ENCODE measurements at regions not wholly inside any gene's neighbourhood (a gene's known extent, or its start where the extent isn't known, plus 50 kb on each side); places are given as distances from the start of the nearest gene placed in this dataset.

GRCh38 chr2:121897335-121897970, 142.0 kb downstream of the TSN start:
- peak; percentile 61 for DNase-seq (ENCODE audit: low read depth, low spot score)

GRCh38 chr2:121898483-121898882, 143.0 kb downstream of the TSN start:
- DNase-seq (ENCODE audit: low read depth, low spot score): no peak

- no peak for DNase-seq (ENCODE audit: low read depth, low spot score)
Observed at GRCh38 chr2:121900391-121900790, 144.9 kb downstream of the TSN start.

- peak; percentile 57 for DNase-seq (ENCODE audit: low read depth, low spot score)
Observed at GRCh38 chr2:121902171-121902591, 146.7 kb downstream of the TSN start.

GRCh38 chr2:121902616-121903015, 147.2 kb downstream of the TSN start:
- DNase-seq (ENCODE audit: low read depth, low spot score): no peak

GRCh38 chr2:121903037-121903689, 147.7 kb downstream of the TSN start:
- no peak for DNase-seq (ENCODE audit: low read depth, low spot score)

- DNase-seq (ENCODE audit: low read depth, low spot score): no peak
Observed at GRCh38 chr2:121904656-121905055, 149.2 kb downstream of the TSN start.

- DNase-seq (ENCODE audit: low read depth, low spot score): no peak
Observed at GRCh38 chr2:121905201-121905600, 149.8 kb downstream of the TSN start.

GRCh38 chr2:121906170-121906569, 150.7 kb downstream of the TSN start:
- DNase-seq (ENCODE audit: low read depth, low spot score): no peak

GRCh38 chr2:121907928-121908327, 152.5 kb downstream of the TSN start:
- peak; percentile 13 for DNase-seq (ENCODE audit: low read depth, low spot score)

GRCh38 chr2:121910139-121910538, 154.7 kb downstream of the TSN start:
- no peak for DNase-seq (ENCODE audit: low read depth, low spot score)

GRCh38 chr2:121911036-121911435, 155.6 kb downstream of the TSN start:
- DNase-seq (ENCODE audit: low read depth, low spot score): no peak

- DNase-seq (ENCODE audit: low read depth, low spot score): no peak
Observed at GRCh38 chr2:121917143-121917542, 161.7 kb downstream of the TSN start.

GRCh38 chr2:121918231-121918630, 162.8 kb downstream of the TSN start:
- no peak for DNase-seq (ENCODE audit: low read depth, low spot score)

- no peak for DNase-seq (ENCODE audit: low read depth, low spot score)
Observed at GRCh38 chr2:121919803-121920202, 164.4 kb downstream of the TSN start.

GRCh38 chr2:121925466-121925865, 170.0 kb downstream of the TSN start:
- no peak for DNase-seq (ENCODE audit: low read depth, low spot score)

- DNase-seq (ENCODE audit: low read depth, low spot score): no peak
Observed at GRCh38 chr2:121943285-121943684, 187.8 kb downstream of the TSN start.

GRCh38 chr2:121944072-121944831, 188.8 kb downstream of the TSN start:
- no peak for DNase-seq (ENCODE audit: low read depth, low spot score)

- no peak for DNase-seq (ENCODE audit: low read depth, low spot score)
Observed at GRCh38 chr2:121947674-121948073, 192.2 kb downstream of the TSN start.

GRCh38 chr2:121949271-121949670, 193.8 kb downstream of the TSN start:
- no peak for DNase-seq (ENCODE audit: low read depth, low spot score)

- DNase-seq (ENCODE audit: low read depth, low spot score): peak; percentile 8
Observed at GRCh38 chr2:121955426-121955825, 200.0 kb downstream of the TSN start.

- DNase-seq (ENCODE audit: low read depth, low spot score): no peak
Observed at GRCh38 chr2:121955872-121956271, 200.4 kb downstream of the TSN start.

- no peak for DNase-seq (ENCODE audit: low read depth, low spot score)
Observed at GRCh38 chr2:121960251-121960650, 204.8 kb downstream of the TSN start.

Measured in ELF-1 (cell line).